ENCODE measurements at regions not wholly inside any gene's neighbourhood (a gene's known extent, or its start where the extent isn't known, plus 50 kb on each side); places are given as distances from the start of the nearest gene placed in this dataset.

DNA sequence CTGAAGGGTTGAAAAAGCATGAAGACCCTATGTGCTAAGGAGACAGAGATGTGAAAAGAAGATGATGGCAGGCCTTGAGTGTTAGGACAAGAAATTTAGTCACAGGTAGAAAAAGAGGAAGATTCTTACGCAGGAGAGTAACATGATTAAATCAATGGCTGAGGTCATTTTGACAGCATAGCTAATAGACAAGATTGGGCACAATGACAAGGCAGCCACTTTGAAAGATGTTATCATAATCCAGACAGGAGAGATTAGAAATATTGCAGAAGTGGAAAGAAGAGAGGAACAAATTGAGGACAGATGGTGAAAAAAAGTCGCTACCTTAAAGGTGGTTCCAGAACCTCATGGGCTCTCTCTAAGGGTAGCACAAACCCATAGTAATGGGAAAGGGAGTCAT is 228.8 kb upstream of the DDHD1 start:
- H3K9me3 ChIP-seq (ENCODE audit: low read length): no peaks in the 10 kb centered on the region
- H3K9me2 ChIP-seq (replicated peaks; ENCODE audit: low read length): no peaks in the 10 kb centered on the region
- no peak for ATAC-seq
- CTCF ChIA-PET: no interaction called here
- no peak for DNase-seq
- H3K4me3 ChIP-seq (ENCODE audit: low read length): no peak overlapping the region
- no peak overlapping the region for H2AFZ ChIP-seq (ENCODE audit: low read length)
- no peaks in the 10 kb centered on the region for H3K79me2 ChIP-seq (ENCODE audit: low read length)
- H3F3A ChIP-seq (ENCODE audit: low read length, unreplicated experiment): no peaks in the 10 kb centered on the region
- H3K4me2 ChIP-seq (ENCODE audit: low read length): no peak overlapping the region
- BruUV-seq (replicated peaks): no TSS peak
- no peak overlapping the region for H3K27ac ChIP-seq (ENCODE audit: low read length)
- TF ChIP-seq, protein P1, sequence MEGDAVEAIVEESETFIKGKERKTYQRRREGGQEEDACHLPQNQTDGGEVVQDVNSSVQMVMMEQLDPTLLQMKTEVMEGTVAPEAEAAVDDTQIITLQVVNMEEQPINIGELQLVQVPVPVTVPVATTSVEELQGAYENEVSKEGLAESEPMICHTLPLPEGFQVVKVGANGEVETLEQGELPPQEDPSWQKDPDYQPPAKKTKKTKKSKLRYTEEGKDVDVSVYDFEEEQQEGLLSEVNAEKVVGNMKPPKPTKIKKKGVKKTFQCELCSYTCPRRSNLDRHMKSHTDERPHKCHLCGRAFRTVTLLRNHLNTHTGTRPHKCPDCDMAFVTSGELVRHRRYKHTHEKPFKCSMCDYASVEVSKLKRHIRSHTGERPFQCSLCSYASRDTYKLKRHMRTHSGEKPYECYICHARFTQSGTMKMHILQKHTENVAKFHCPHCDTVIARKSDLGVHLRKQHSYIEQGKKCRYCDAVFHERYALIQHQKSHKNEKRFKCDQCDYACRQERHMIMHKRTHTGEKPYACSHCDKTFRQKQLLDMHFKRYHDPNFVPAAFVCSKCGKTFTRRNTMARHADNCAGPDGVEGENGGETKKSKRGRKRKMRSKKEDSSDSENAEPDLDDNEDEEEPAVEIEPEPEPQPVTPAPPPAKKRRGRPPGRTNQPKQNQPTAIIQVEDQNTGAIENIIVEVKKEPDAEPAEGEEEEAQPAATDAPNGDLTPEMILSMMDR (conservative IDR thresholded peaks at IDR 0.05; ENCODE audit: low read depth, low read length): no peak
- no peak for TF ChIP-seq EZH2phosphoT487 (IDR thresholded peaks at IDR 0.05; ENCODE audit: borderline replicate concordance, low read length)
- TF ChIP-seq EZH2 (IDR thresholded peaks at IDR 0.05; ENCODE audit: low read length, unreplicated experiment): no peak
- no peaks in the 10 kb centered on the region for H3K27me3 ChIP-seq (ENCODE audit: low read length)
- intact Hi-C loops (cut with micrococcal nuclease): no loop called here
- H4K20me1 ChIP-seq (ENCODE audit: low read length): no peaks in the 10 kb centered on the region
- no peaks in the 10 kb centered on the region for H3K36me3 ChIP-seq (ENCODE audit: low read depth, low read length)
- POLR2A ChIA-PET (ENCODE audit: unreplicated experiment): no interaction called here
- H3K9ac ChIP-seq (ENCODE audit: low read length): no peak overlapping the region
- peaks cover 5% of the 10 kb centered on the region; the same call in 1 of the 2 replicates for H3K4me1 ChIP-seq (ENCODE audit: insufficient read depth, low read length)

- no peak overlapping the region for H3K9ac ChIP-seq (ENCODE audit: low read length)
- ATAC-seq: peak; percentile 86
- H3K4me3 ChIP-seq (ENCODE audit: low read length): no peak overlapping the region
- no TSS peak for BruUV-seq (replicated peaks)
- no peaks in the 10 kb centered on the region for H3K79me2 ChIP-seq (ENCODE audit: low read length)
- POLR2A ChIA-PET (ENCODE audit: unreplicated experiment): no interaction called here
- H3K27ac ChIP-seq (ENCODE audit: low read length): no peak overlapping the region
- no peaks in the 10 kb centered on the region for H3K9me2 ChIP-seq (replicated peaks; ENCODE audit: low read length)
- CTCF ChIA-PET: no interaction called here
- H3K4me2 ChIP-seq (ENCODE audit: low read length): no peak overlapping the region
- peaks cover 5% of the 10 kb centered on the region; the same call in 1 of the 2 replicates for H3K4me1 ChIP-seq (ENCODE audit: insufficient read depth, low read length)
- DNase-seq: peak; percentile 13
- no peaks in the 10 kb centered on the region for H3K36me3 ChIP-seq (ENCODE audit: low read depth, low read length)
- TF ChIP-seq, protein P1 (conservative IDR thresholded peaks at IDR 0.05; ENCODE audit: low read depth, low read length): no peak
- no peak for TF ChIP-seq EZH2 (IDR thresholded peaks at IDR 0.05; ENCODE audit: low read length, unreplicated experiment)
- TF ChIP-seq EZH2phosphoT487 (IDR thresholded peaks at IDR 0.05; ENCODE audit: borderline replicate concordance, low read length): no peak
- H3K9me3 ChIP-seq (ENCODE audit: low read length): no peaks in the 10 kb centered on the region
- intact Hi-C loops (cut with micrococcal nuclease): no loop called here
- H4K20me1 ChIP-seq (ENCODE audit: low read length): no peaks in the 10 kb centered on the region
- H2AFZ ChIP-seq (ENCODE audit: low read length): no peak overlapping the region
- no peaks in the 10 kb centered on the region for H3F3A ChIP-seq (ENCODE audit: low read length, unreplicated experiment)
- H3K27me3 ChIP-seq (ENCODE audit: low read length): no peaks in the 10 kb centered on the region
Observed at GRCh38 chr14:53380867-53381225, 227.7 kb upstream of the DDHD1 start.

- Histone ChIP-seq H4K20me1 (ENCODE audit: low read length) (no peaks in the 10 kb centered on the region), H3K9me2 (replicated peaks; ENCODE audit: low read length) (no peaks in the 10 kb centered on the region), H2AFZ (ENCODE audit: low read length) (no peak overlapping the region), H3K4me1 (ENCODE audit: insufficient read depth, low read length) (peaks cover 5% of the 10 kb centered on the region; the same call in 1 of the 2 replicates), H3K79me2 (ENCODE audit: low read length) (no peaks in the 10 kb centered on the region), H3K27me3 (ENCODE audit: low read length) (no peaks in the 10 kb centered on the region), H3K27ac (ENCODE audit: low read length) (no peak overlapping the region), H3K9ac (ENCODE audit: low read length) (no peak overlapping the region), H3K9me3 (ENCODE audit: low read length) (no peaks in the 10 kb centered on the region), H3K4me3 (ENCODE audit: low read length) (no peak overlapping the region), H3F3A (ENCODE audit: low read length, unreplicated experiment) (no peaks in the 10 kb centered on the region), H3K4me2 (ENCODE audit: low read length) (no peak overlapping the region), H3K36me3 (ENCODE audit: low read depth, low read length) (no peaks in the 10 kb centered on the region)
- CTCF ChIA-PET: no interaction called here
- POLR2A ChIA-PET (ENCODE audit: unreplicated experiment): no interaction called here
- ATAC-seq (0 out of 2 replicates have a peak, but pooled peaks have one; percentile 13), DNase-seq (no peak)
- TF ChIP-seq EZH2phosphoT487 (IDR thresholded peaks at IDR 0.05; ENCODE audit: borderline replicate concordance, low read length) (no peak), EZH2 (IDR thresholded peaks at IDR 0.05; ENCODE audit: low read length, unreplicated experiment) (no peak)
- TF ChIP-seq, protein P1 (conservative IDR thresholded peaks at IDR 0.05; ENCODE audit: low read depth, low read length): no peak
- intact Hi-C loops (cut with micrococcal nuclease): no loop called here
- no TSS peak for BruUV-seq (replicated peaks)
Observed at GRCh38 chr14:53380052-53380866, 227.1 kb upstream of the DDHD1 start.

All from PC-3 (cell line).